Hepatocyte (in vitro differentiated cells): ENCODE measurements at regions not wholly inside any gene's neighbourhood (a gene's known extent, or its start where the extent isn't known, plus 50 kb on each side); places are given as distances from the start of the nearest gene placed in this dataset.
"Not testable (repeated sequence)": the region's sequence is repeated elsewhere in the genome, so short reads cannot be mapped to it uniquely, and the experiment has no call there.

Source experiments
- DNase-seq: peaks from one replicate; pipeline ENCODE4 v3.0.0-alpha.2; 2016; ENCODE audit warnings: low spot score
- H2AFZ ChIP-seq: fragments of 200-600 bp; sonication (generic); 2 replicates; pipeline ENCODE4 v1.6.0; 2016; ENCODE audit warnings: antibody characterized with exemption, mild to moderate bottlenecking
- H3K27ac ChIP-seq: fragments of 200-600 bp; sonication (generic); 2 replicates; pipeline ENCODE4 v1.5.1; 2016; ENCODE audit warnings: mild to moderate bottlenecking
- H3K27me3 ChIP-seq: fragments of 200-600 bp; sonication (generic); 2 replicates; pipeline ENCODE4 v1.6.1; 2016
- H3K36me3 ChIP-seq: fragments of 200-600 bp; sonication (generic); replicated peaks from 2 replicates; pipeline ENCODE4 v1.5.1; 2016; ENCODE audit warnings: low read depth; ENCODE audit not compliant: insufficient read depth
- H3K4me1 ChIP-seq: fragments of 200-600 bp; sonication (generic); 2 replicates; pipeline ENCODE4 v1.5.1; 2016; ENCODE audit warnings: mild to moderate bottlenecking, moderate library complexity; ENCODE audit not compliant: insufficient read depth
- H3K4me2 ChIP-seq: fragments of 200-600 bp; sonication (generic); 2 replicates; pipeline ENCODE4 v1.6.0; 2016
- H3K4me3 ChIP-seq: fragments of 200-600 bp; sonication (generic); 2 replicates; pipeline ENCODE4 v1.5.1; 2016; ENCODE audit warnings: mild to moderate bottlenecking
- H3K79me2 ChIP-seq: fragments of 200-600 bp; sonication (generic); 2 replicates; pipeline ENCODE4 v1.6.0; 2017; ENCODE audit warnings: mild to moderate bottlenecking
- H3K9me2 ChIP-seq: fragments of 200-600 bp; sonication (generic); replicated peaks from 2 replicates; pipeline ENCODE4 v1.6.0; 2017; ENCODE audit warnings: mild to moderate bottlenecking; ENCODE audit not compliant: insufficient read depth
- H3K9me3 ChIP-seq: fragments of 200-600 bp; sonication (generic); 2 replicates; pipeline ENCODE4 v1.5.1; 2016; ENCODE audit warnings: low read depth, mild to moderate bottlenecking
- H4K20me1 ChIP-seq: fragments of 200-600 bp; sonication (generic); 2 replicates; pipeline ENCODE4 v1.6.0; 2016; ENCODE audit warnings: mild to moderate bottlenecking; ENCODE audit not compliant: insufficient read depth, poor library complexity, severe bottlenecking
- EZH2 ChIP-seq: fragments of 200-600 bp; sonication (generic); IDR thresholded peaks from 2 replicates; pipeline ENCODE4 v1.6.1; 2016; ENCODE audit warnings: antibody characterized with exemption, mild to moderate bottlenecking, borderline replicate concordance
- EZH2phosphoT487 ChIP-seq: fragments of 200-600 bp; sonication (generic); IDR thresholded peaks from one replicate; pipeline ENCODE4 v1.6.1; 2018; ENCODE audit warnings: antibody characterized with exemption, mild to moderate bottlenecking, low read depth, moderate library complexity; ENCODE audit not compliant: unreplicated experiment, severe bottlenecking
- WGBS: methylation state at CpG from one replicate; pipeline ENCODE4 v1.1.6; 2016; ENCODE audit warnings: low lambda C conversion rate; ENCODE audit errors: missing lambda C conversion rate; 5-methylcytosine and 5-hydroxymethylcytosine counted together
- TF ChIP-seq, protein P1 (sequence below): fragments of 200-600 bp; sonication (generic); IDR thresholded peaks from 2 replicates; pipeline ENCODE4 v1.5.1; 2016; ENCODE audit warnings: antibody characterized with exemption, mild to moderate bottlenecking; ENCODE audit not compliant: poor library complexity

GRCh38 chr7:17046259-17046658 is 164.5 kb upstream of the AGR3 start:
- H3K27me3 ChIP-seq = no peaks in the 10 kb centered on the region

DNA sequence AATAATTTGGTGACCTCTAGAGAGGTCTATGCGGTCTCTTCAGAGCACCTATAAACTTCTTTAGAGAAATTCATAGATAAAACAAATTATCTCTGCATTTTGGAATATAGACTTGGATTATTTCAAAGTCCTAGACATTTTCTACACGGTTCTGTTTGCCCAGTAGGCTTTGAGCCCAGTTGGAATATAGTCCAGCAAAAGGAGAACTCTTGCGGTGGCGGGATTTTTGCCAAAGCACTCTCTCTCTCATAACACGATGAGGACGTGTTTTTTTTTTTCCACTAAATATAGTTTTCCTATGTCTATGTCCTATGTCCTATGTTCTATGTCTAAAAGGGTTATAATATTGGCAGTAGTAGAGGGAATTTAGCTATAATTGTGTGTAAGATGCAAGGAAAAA is 164.9 kb upstream of the AGR3 start:
- Histone ChIP-seq H3K4me3 (no peak overlapping the region), H4K20me1 (no peaks in the 10 kb centered on the region), H3K4me1 (peaks cover 3% of the 10 kb centered on the region), H3K9me2 (no peaks in the 10 kb centered on the region), H3K9me3 (no peaks in the 10 kb centered on the region), H3K36me3 (no peaks in the 10 kb centered on the region), H3K27me3 (no peaks in the 10 kb centered on the region), H2AFZ (no peak overlapping the region), H3K79me2 (no peaks in the 10 kb centered on the region), H3K27ac (no peak overlapping the region), H3K4me2 (no peak overlapping the region)
- TF ChIP-seq EZH2 (no peak), EZH2phosphoT487 (no peak)
- TF ChIP-seq, protein P1, sequence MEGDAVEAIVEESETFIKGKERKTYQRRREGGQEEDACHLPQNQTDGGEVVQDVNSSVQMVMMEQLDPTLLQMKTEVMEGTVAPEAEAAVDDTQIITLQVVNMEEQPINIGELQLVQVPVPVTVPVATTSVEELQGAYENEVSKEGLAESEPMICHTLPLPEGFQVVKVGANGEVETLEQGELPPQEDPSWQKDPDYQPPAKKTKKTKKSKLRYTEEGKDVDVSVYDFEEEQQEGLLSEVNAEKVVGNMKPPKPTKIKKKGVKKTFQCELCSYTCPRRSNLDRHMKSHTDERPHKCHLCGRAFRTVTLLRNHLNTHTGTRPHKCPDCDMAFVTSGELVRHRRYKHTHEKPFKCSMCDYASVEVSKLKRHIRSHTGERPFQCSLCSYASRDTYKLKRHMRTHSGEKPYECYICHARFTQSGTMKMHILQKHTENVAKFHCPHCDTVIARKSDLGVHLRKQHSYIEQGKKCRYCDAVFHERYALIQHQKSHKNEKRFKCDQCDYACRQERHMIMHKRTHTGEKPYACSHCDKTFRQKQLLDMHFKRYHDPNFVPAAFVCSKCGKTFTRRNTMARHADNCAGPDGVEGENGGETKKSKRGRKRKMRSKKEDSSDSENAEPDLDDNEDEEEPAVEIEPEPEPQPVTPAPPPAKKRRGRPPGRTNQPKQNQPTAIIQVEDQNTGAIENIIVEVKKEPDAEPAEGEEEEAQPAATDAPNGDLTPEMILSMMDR = no peak
- DNase-seq = no peak
- WGBS = 91% methylated on average over 6 of the region's 6 CpGs

More at GRCh38 chr7:17046259-17046658, 164.5 kb upstream of the AGR3 start:
- H3K4me3 ChIP-seq = no peak overlapping the region
- no peaks in the 10 kb centered on the region for H4K20me1 ChIP-seq
- H3K9me3 ChIP-seq = no peaks in the 10 kb centered on the region
- no peak overlapping the region for H2AFZ ChIP-seq
- DNase-seq = no peak
- H3K36me3 ChIP-seq = no peaks in the 10 kb centered on the region
- TF ChIP-seq EZH2 = no peak
- TF ChIP-seq, protein P1 = no peak
- no peak for TF ChIP-seq EZH2phosphoT487
- H3K27ac ChIP-seq = no peak overlapping the region
- no peaks in the 10 kb centered on the region for H3K9me2 ChIP-seq
- H3K4me1 ChIP-seq = peaks cover 3% of the 10 kb centered on the region
- no peaks in the 10 kb centered on the region for H3K79me2 ChIP-seq
- 100% methylated on average over 2 of the region's 2 CpGs for WGBS
- H3K4me2 ChIP-seq = no peak overlapping the region

DNA sequence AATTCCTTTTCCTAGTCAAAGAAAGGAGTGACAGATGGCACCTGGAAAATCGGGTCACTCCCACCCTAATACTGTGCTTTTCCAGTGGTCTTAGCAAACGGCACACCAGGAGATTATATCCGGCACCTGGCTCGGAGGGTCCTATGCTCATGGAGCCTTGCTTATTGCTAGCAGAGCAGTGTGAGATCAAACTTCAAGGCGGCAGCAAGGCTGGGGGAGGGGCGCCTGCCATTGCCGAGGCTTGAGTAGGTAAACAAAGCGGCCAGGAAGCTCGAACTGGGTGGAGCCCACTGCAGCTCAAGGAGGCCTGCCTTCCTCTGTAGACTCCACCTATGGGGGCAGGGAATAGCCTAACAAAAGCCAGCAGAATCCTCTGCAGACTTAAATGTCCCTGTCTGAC is 171.4 kb upstream of the AGR3 start:
- H3K9me3 ChIP-seq, H3K4me3 ChIP-seq, H3K27me3 ChIP-seq, H3K4me1 ChIP-seq, H2AFZ ChIP-seq, H3K79me2 ChIP-seq, H3K36me3 ChIP-seq, H4K20me1 ChIP-seq, DNase-seq, H3K27ac ChIP-seq, H3K4me2 ChIP-seq, H3K9me2 ChIP-seq: not testable (repeated sequence)
- WGBS = 90% methylated on average over 9 of the region's 9 CpGs

DNA sequence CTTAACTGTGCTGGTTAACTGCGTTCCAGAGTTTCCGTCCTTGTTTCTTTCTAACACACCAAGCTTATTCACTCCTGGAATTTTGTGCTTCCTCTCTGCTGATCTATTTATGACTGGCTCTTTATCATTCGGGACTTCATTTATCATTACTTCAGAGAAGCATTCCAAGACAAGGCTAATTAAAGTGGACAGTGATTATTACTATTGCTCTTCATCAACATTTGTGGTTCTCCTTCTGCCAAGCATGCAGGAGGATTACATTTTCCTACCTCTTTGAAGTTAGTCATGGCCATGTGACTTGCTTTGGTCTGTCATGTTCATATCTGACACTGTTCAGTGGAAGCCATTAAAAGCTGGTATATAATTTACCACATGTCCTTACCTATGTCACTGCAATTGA is 172.4 kb upstream of the AGR3 start:
- WGBS = 93% methylated on average over 3 of the region's 3 CpGs
- Histone ChIP-seq H3K27me3 (no peaks in the 10 kb centered on the region), H4K20me1 (no peaks in the 10 kb centered on the region), H3K9me3 (no peaks in the 10 kb centered on the region), H3K79me2 (no peaks in the 10 kb centered on the region), H2AFZ (no peak overlapping the region), H3K4me3 (no peak overlapping the region), H3K36me3 (no peaks in the 10 kb centered on the region), H3K9me2 (no peaks in the 10 kb centered on the region), H3K4me2 (no peak overlapping the region), H3K4me1 (no peaks in the 10 kb centered on the region), H3K27ac (no peak overlapping the region)
- no peak for DNase-seq
- TF ChIP-seq, protein P1 = no peak
- no peak for TF ChIP-seq EZH2
- no peak for TF ChIP-seq EZH2phosphoT487
